ENCODE measurements at regions not wholly inside any gene's neighbourhood (a gene's known extent, or its start where the extent isn't known, plus 50 kb on each side); places are given as distances from the start of the nearest gene placed in this dataset.

GRCh38 chr4:60840020-60840419 lies 360.1 kb upstream of the ADGRL3 start:
- DNase-seq: no peak
- Histone ChIP-seq H3K27ac (ENCODE audit: low read depth in 1 of 3, low read length in 2 of 3) (no peak overlapping the region), H3K9me3 (ENCODE audit: control insufficient read depth in 2 of 2, insufficient read depth in 1 of 2, low read depth in 1 of 2, low read length in 1 of 2) (no peaks in the 10 kb centered on the region), H3K36me3 (ENCODE audit: control insufficient read depth in 3 of 3, insufficient read depth in 2 of 3, low read depth in 1 of 3, low read length in 3 of 3) (no peaks in the 10 kb centered on the region), H3K4me1 (ENCODE audit: control insufficient read depth in 3 of 3, insufficient read depth in 2 of 3, low read depth in 1 of 3, low read length in 2 of 3) (no peaks in the 10 kb centered on the region), H3K27me3 (ENCODE audit: control insufficient read depth in 3 of 3, insufficient read depth in 3 of 3, low read length in 3 of 3) (no peaks in the 10 kb centered on the region), H3K4me3 (ENCODE audit: low read depth in 1 of 3, low read length in 3 of 3) (no peak overlapping the region)
- no peak for FAIRE-seq
- 83 to 88% (median 86%) methylated on average over 1 of the region's 1 CpG for WGBS, 3 donors

- Histone ChIP-seq H3K4me1 (ENCODE audit: control insufficient read depth in 3 of 3, insufficient read depth in 2 of 3, low read depth in 1 of 3, low read length in 2 of 3) (no peaks in the 10 kb centered on the region), H3K27me3 (ENCODE audit: control insufficient read depth in 3 of 3, insufficient read depth in 3 of 3, low read length in 3 of 3) (no peaks in the 10 kb centered on the region), H3K36me3 (ENCODE audit: control insufficient read depth in 3 of 3, insufficient read depth in 2 of 3, low read depth in 1 of 3, low read length in 3 of 3) (no peaks in the 10 kb centered on the region), H3K27ac (ENCODE audit: low read depth in 1 of 3, low read length in 2 of 3) (no peak overlapping the region), H3K4me3 (ENCODE audit: low read depth in 1 of 3, low read length in 3 of 3) (no peak overlapping the region), H3K9me3 (ENCODE audit: control insufficient read depth in 2 of 2, insufficient read depth in 1 of 2, low read depth in 1 of 2, low read length in 1 of 2) (no peaks in the 10 kb centered on the region)
- DNase-seq (no peak), FAIRE-seq (no peak)
- WGBS, 3 donors: 71 to 80% (median 72%) methylated on average over 4 of the region's 4 CpGs
Measured at GRCh38 chr4:60846678-60847077, 353.4 kb upstream of the ADGRL3 start.

GRCh38 chr4:60847614-60848013 lies 352.5 kb upstream of the ADGRL3 start:
- DNase-seq: no peak
- H3K4me3 ChIP-seq (ENCODE audit: low read depth in 1 of 3, low read length in 3 of 3): no peak overlapping the region
- H3K27ac ChIP-seq (ENCODE audit: low read depth in 1 of 3, low read length in 2 of 3): no peak overlapping the region
- FAIRE-seq: no peak
- H3K9me3 ChIP-seq (ENCODE audit: control insufficient read depth in 2 of 2, insufficient read depth in 1 of 2, low read depth in 1 of 2, low read length in 1 of 2): no peaks in the 10 kb centered on the region
- no peaks in the 10 kb centered on the region for H3K4me1 ChIP-seq (ENCODE audit: control insufficient read depth in 3 of 3, insufficient read depth in 2 of 3, low read depth in 1 of 3, low read length in 2 of 3)
- no peaks in the 10 kb centered on the region for H3K36me3 ChIP-seq (ENCODE audit: control insufficient read depth in 3 of 3, insufficient read depth in 2 of 3, low read depth in 1 of 3, low read length in 3 of 3)
- WGBS, 3 donors: 21 to 58% (median 25%) methylated on average over 4 of the region's 4 CpGs
- no peaks in the 10 kb centered on the region for H3K27me3 ChIP-seq (ENCODE audit: control insufficient read depth in 3 of 3, insufficient read depth in 3 of 3, low read length in 3 of 3)

GRCh38 chr4:60857130-60857753 lies 342.9 kb upstream of the ADGRL3 start:
- Histone ChIP-seq H3K4me3 (ENCODE audit: low read depth in 1 of 3, low read length in 3 of 3) (no peak overlapping the region), H3K36me3 (ENCODE audit: control insufficient read depth in 3 of 3, insufficient read depth in 2 of 3, low read depth in 1 of 3, low read length in 3 of 3) (no peaks in the 10 kb centered on the region), H3K4me1 (ENCODE audit: control insufficient read depth in 3 of 3, insufficient read depth in 2 of 3, low read depth in 1 of 3, low read length in 2 of 3) (no peaks in the 10 kb centered on the region), H3K27ac (ENCODE audit: low read depth in 1 of 3, low read length in 2 of 3) (no peak overlapping the region), H3K27me3 (ENCODE audit: control insufficient read depth in 3 of 3, insufficient read depth in 3 of 3, low read length in 3 of 3) (no peaks in the 10 kb centered on the region), H3K9me3 (ENCODE audit: control insufficient read depth in 2 of 2, insufficient read depth in 1 of 2, low read depth in 1 of 2, low read length in 1 of 2) (no peaks in the 10 kb centered on the region)
- FAIRE-seq (no peak), DNase-seq (no peak)
- 68 to 83% (median 74%) methylated on average over 6 of the region's 6 CpGs for WGBS, 3 donors

DNA sequence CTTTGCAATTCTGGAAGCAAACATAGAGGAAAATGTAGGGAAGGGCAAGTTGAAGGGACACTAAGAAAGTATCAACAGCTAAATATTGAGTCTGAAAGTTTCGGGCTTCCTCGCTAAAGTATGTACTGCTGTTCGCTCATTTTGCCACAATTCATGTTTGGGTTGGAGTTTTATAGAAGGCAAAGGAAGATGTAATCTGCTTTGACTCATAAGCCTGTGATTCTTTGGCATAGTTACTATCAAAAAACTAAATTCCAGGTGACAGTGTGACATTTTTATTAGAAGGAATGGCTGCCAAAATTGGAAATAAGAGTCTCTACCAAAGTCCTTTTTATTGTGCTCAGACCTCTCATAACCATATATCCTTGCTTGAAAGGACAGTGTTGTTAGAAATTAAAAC lies 336.7 kb upstream of the ADGRL3 start:
- DNase-seq (no peak), FAIRE-seq (no peak)
- Histone ChIP-seq H3K27me3 (ENCODE audit: control insufficient read depth in 3 of 3, insufficient read depth in 3 of 3, low read length in 3 of 3) (no peaks in the 10 kb centered on the region), H3K36me3 (ENCODE audit: control insufficient read depth in 3 of 3, insufficient read depth in 2 of 3, low read depth in 1 of 3, low read length in 3 of 3) (no peaks in the 10 kb centered on the region), H3K4me1 (ENCODE audit: control insufficient read depth in 3 of 3, insufficient read depth in 2 of 3, low read depth in 1 of 3, low read length in 2 of 3) (no peaks in the 10 kb centered on the region), H3K9me3 (ENCODE audit: control insufficient read depth in 2 of 2, insufficient read depth in 1 of 2, low read depth in 1 of 2, low read length in 1 of 2) (no peaks in the 10 kb centered on the region), H3K4me3 (ENCODE audit: low read depth in 1 of 3, low read length in 3 of 3) (no peak overlapping the region), H3K27ac (ENCODE audit: low read depth in 1 of 3, low read length in 2 of 3) (no peak overlapping the region)
- WGBS, 3 donors: 93 to 96% (median 94%) methylated on average over 3 of the region's 3 CpGs

DNA sequence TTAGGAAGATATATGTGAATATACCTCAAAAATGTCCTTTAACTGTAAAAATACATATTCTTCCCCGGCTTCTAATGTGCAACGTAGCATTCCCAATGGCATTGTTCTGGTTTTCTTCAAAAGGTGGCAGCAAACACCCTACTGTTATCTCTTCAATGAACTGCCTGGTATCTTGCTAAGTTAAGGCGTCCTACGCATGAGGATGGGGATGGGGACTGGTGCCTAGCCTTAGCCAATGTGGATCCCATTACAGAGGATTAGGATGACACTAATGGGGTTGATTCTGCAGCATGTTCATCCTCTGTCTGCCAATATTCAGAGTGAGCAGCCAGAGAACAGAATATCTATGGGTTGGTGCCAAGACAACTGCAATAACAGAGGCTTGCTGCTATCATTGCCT lies 334.9 kb upstream of the ADGRL3 start:
- no peak for DNase-seq
- H3K27ac ChIP-seq (ENCODE audit: low read depth in 1 of 3, low read length in 2 of 3): no peak overlapping the region
- FAIRE-seq: no peak
- WGBS, 3 donors: 60 to 64% (median 63%) methylated on average over 4 of the region's 4 CpGs
- no peaks in the 10 kb centered on the region for H3K4me1 ChIP-seq (ENCODE audit: control insufficient read depth in 3 of 3, insufficient read depth in 2 of 3, low read depth in 1 of 3, low read length in 2 of 3)
- H3K27me3 ChIP-seq (ENCODE audit: control insufficient read depth in 3 of 3, insufficient read depth in 3 of 3, low read length in 3 of 3): no peaks in the 10 kb centered on the region
- no peaks in the 10 kb centered on the region for H3K36me3 ChIP-seq (ENCODE audit: control insufficient read depth in 3 of 3, insufficient read depth in 2 of 3, low read depth in 1 of 3, low read length in 3 of 3)
- no peak overlapping the region for H3K4me3 ChIP-seq (ENCODE audit: low read depth in 1 of 3, low read length in 3 of 3)
- H3K9me3 ChIP-seq (ENCODE audit: control insufficient read depth in 2 of 2, insufficient read depth in 1 of 2, low read depth in 1 of 2, low read length in 1 of 2): no peaks in the 10 kb centered on the region

GRCh38 chr4:60868232-60868960 lies 331.7 kb upstream of the ADGRL3 start:
- FAIRE-seq: no peak

GRCh38 chr4:60879135-60879701 lies 320.9 kb upstream of the ADGRL3 start:
- 36 to 73% (median 43%) methylated on average over 1 of the region's 1 CpG for WGBS, 3 donors

More at GRCh38 chr4:60868232-60868960, 331.7 kb upstream of the ADGRL3 start:
- Histone ChIP-seq H3K36me3 (ENCODE audit: control insufficient read depth in 3 of 3, insufficient read depth in 2 of 3, low read depth in 1 of 3, low read length in 3 of 3) (no peaks in the 10 kb centered on the region), H3K27me3 (ENCODE audit: control insufficient read depth in 3 of 3, insufficient read depth in 3 of 3, low read length in 3 of 3) (no peaks in the 10 kb centered on the region), H3K9me3 (ENCODE audit: control insufficient read depth in 2 of 2, insufficient read depth in 1 of 2, low read depth in 1 of 2, low read length in 1 of 2) (no peaks in the 10 kb centered on the region), H3K4me3 (ENCODE audit: low read depth in 1 of 3, low read length in 3 of 3) (no peak overlapping the region), H3K27ac (ENCODE audit: low read depth in 1 of 3, low read length in 2 of 3) (no peak overlapping the region), H3K4me1 (ENCODE audit: control insufficient read depth in 3 of 3, insufficient read depth in 2 of 3, low read depth in 1 of 3, low read length in 2 of 3) (no peaks in the 10 kb centered on the region)
- 43 to 63% (median 44%) methylated on average over 3 of the region's 3 CpGs for WGBS, 3 donors
- DNase-seq: no peak

More at GRCh38 chr4:60879135-60879701, 320.9 kb upstream of the ADGRL3 start:
- Histone ChIP-seq H3K4me3 (ENCODE audit: low read depth in 1 of 3, low read length in 3 of 3) (no peak overlapping the region), H3K4me1 (ENCODE audit: control insufficient read depth in 3 of 3, insufficient read depth in 2 of 3, low read depth in 1 of 3, low read length in 2 of 3) (no peaks in the 10 kb centered on the region), H3K27me3 (ENCODE audit: control insufficient read depth in 3 of 3, insufficient read depth in 3 of 3, low read length in 3 of 3) (no peaks in the 10 kb centered on the region), H3K36me3 (ENCODE audit: control insufficient read depth in 3 of 3, insufficient read depth in 2 of 3, low read depth in 1 of 3, low read length in 3 of 3) (no peaks in the 10 kb centered on the region), H3K27ac (ENCODE audit: low read depth in 1 of 3, low read length in 2 of 3) (no peak overlapping the region), H3K9me3 (ENCODE audit: control insufficient read depth in 2 of 2, insufficient read depth in 1 of 2, low read depth in 1 of 2, low read length in 1 of 2) (no peaks in the 10 kb centered on the region)
- FAIRE-seq (no peak), DNase-seq (no peak)
